ENCODE measurements at regions not wholly inside any gene's neighbourhood (a gene's known extent, or its start where the extent isn't known, plus 50 kb on each side); places are given as distances from the start of the nearest gene placed in this dataset.

DNA sequence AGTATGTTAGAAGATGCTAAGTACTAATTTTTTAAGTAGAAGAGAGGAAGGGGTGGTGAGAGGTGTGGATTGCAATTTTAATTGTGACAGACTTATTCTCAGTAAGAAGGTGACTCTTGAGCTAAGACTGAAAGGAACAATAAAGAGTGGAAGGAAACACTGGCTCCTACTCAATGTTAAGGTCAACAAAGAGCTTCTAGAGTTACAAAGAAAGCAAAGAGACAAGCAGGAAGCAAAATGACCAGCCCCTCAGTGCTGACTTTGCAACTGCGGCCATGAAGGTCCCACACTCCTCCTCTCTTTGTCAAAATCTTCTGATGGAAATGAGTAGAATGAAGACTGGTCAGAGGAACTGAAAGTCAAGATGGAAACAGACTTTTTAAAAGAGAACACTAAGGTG, 79.9 kb upstream of the FOXI2 start:
- TF ChIP-seq CTCF (IDR thresholded peaks at IDR 0.05) (no peak), POLR2A (IDR thresholded peaks at IDR 0.05) (no peak)
